ENCODE measurements at regions not wholly inside any gene's neighbourhood (a gene's known extent, or its start where the extent isn't known, plus 50 kb on each side); places are given as distances from the start of the nearest gene placed in this dataset.

DNA sequence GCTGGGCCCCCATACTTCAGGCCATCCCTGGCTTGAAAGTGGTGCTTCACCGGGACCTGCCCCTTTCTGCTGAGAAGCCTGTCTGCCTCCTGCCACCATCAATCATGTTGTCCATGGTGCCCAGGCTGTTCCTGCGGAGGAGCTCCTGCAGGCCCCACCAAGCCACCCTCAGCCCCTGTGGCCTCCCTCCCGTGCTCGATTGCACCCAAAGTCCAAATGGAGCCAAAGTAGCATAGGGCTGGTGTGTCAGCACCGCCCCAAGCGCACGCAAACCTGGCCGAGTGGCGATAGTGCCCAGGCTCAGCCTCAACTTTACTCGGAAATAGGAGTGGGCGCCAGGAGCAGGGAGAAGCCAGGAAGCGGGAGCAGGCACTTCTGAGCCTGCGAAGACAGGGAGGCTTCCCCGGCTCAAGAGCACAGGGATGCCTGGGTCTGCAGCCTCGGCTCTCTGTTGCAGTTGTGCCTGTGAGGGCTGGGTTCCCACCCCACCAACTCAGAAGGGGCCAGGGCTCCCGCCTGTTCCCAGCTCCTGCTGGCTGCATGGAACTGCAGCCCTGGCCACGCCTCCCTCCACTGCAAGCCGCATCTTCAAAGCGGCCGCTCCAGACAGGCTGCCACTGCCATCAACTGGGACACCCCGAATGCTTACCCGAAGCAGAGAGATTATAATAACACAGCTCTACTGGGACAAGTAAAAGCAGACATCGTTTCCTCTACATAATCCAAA lies 203.0 kb downstream of the ARRDC4 start:
- H3K4me1 ChIP-seq: no peaks in the 10 kb centered on the region
- peaks cover 0 to 3% (median 0%) of the 10 kb centered on the region in 3 donors for H3K27me3 ChIP-seq (ENCODE audit: insufficient read depth in 3 of 3, low read length in 2 of 3)
- no peaks in the 10 kb centered on the region for H3K36me3 ChIP-seq (ENCODE audit: insufficient read depth in 1 of 2, low read depth in 1 of 2)
- DNase-seq: no peak
- H3K27ac ChIP-seq: no peak overlapping the region
- intact Hi-C loops (cut with DNase I): no loop called here
- no peak for ATAC-seq
- TF ChIP-seq, protein P1, sequence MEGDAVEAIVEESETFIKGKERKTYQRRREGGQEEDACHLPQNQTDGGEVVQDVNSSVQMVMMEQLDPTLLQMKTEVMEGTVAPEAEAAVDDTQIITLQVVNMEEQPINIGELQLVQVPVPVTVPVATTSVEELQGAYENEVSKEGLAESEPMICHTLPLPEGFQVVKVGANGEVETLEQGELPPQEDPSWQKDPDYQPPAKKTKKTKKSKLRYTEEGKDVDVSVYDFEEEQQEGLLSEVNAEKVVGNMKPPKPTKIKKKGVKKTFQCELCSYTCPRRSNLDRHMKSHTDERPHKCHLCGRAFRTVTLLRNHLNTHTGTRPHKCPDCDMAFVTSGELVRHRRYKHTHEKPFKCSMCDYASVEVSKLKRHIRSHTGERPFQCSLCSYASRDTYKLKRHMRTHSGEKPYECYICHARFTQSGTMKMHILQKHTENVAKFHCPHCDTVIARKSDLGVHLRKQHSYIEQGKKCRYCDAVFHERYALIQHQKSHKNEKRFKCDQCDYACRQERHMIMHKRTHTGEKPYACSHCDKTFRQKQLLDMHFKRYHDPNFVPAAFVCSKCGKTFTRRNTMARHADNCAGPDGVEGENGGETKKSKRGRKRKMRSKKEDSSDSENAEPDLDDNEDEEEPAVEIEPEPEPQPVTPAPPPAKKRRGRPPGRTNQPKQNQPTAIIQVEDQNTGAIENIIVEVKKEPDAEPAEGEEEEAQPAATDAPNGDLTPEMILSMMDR (IDR thresholded peaks at IDR 0.05): no peak
- 67 to 75% (median 72%) methylated on average over 23 of the region's 23 CpGs for WGBS, 3 donors
- H3K9me3 ChIP-seq: no peaks in the 10 kb centered on the region
- H3K4me3 ChIP-seq: no peak overlapping the region

DNA sequence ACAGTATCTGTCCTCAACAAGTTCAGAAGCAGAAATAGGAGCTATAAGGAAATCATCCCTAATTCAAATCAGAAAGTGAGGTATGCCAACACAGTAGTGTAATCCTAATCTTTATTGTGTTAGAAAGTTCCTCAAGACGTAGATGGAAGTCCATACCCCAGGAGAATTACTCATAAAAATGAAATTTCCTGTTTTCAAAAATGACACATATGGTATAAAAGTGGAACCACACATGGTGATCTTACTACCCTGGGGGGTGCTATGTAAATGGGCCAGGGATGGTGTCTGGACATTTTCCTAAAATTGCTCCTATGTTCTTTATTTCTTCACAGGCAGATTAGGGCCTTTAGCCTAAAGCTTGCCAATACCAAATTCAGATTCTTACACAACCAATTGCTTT lies 204.1 kb downstream of the ARRDC4 start:
- Histone ChIP-seq H3K4me3 (no peak overlapping the region), H3K4me1 (no peaks in the 10 kb centered on the region), H3K36me3 (ENCODE audit: insufficient read depth in 1 of 2, low read depth in 1 of 2) (no peaks in the 10 kb centered on the region), H3K27ac (no peak overlapping the region), H3K9me3 (no peaks in the 10 kb centered on the region), H3K27me3 (ENCODE audit: insufficient read depth in 3 of 3, low read length in 2 of 3) (peaks cover 0 to 6% (median 0%) of the 10 kb centered on the region in 3 donors)
- WGBS, 3 donors: 29 to 45% (median 30%) methylated on average over 1 of the region's 1 CpG
- intact Hi-C loops (cut with DNase I): no loop called here
- no peak for ATAC-seq
- TF ChIP-seq, protein P1 (IDR thresholded peaks at IDR 0.05): no peak
- DNase-seq: no peak

DNA sequence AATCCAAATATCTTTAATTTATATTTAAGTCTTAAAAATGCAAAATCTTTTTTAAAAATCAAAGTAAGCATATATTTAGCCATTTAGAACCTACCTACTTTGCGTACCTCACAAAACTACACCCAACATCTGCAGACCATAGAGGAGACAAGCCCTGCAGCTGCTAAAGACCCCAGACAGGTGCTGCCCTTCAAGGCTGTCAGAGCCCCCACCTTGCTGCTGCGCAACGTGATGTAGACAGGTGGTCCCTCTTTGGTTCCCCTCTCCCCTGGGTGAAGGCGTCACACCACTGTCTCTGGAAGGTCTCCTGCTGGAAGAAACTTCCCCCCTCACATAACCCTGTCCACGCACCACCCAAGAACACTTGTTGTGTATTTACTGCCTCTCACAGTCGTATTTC lies 204.5 kb downstream of the ARRDC4 start:
- no peaks in the 10 kb centered on the region for H3K36me3 ChIP-seq (ENCODE audit: insufficient read depth in 1 of 2, low read depth in 1 of 2)
- H3K9me3 ChIP-seq: no peaks in the 10 kb centered on the region
- DNase-seq (no peak), ATAC-seq (no peak)
- no peaks in the 10 kb centered on the region for H3K4me1 ChIP-seq
- peaks cover 0 to 6% (median 0%) of the 10 kb centered on the region in 3 donors for H3K27me3 ChIP-seq (ENCODE audit: insufficient read depth in 3 of 3, low read length in 2 of 3)
- intact Hi-C loops (cut with DNase I): no loop called here
- H3K27ac ChIP-seq: no peak overlapping the region
- WGBS, 3 donors: 54 to 64% (median 62%) methylated on average over 6 of the region's 6 CpGs
- no peak overlapping the region for H3K4me3 ChIP-seq
- TF ChIP-seq, protein P1 (IDR thresholded peaks at IDR 0.05): no peak

DNA sequence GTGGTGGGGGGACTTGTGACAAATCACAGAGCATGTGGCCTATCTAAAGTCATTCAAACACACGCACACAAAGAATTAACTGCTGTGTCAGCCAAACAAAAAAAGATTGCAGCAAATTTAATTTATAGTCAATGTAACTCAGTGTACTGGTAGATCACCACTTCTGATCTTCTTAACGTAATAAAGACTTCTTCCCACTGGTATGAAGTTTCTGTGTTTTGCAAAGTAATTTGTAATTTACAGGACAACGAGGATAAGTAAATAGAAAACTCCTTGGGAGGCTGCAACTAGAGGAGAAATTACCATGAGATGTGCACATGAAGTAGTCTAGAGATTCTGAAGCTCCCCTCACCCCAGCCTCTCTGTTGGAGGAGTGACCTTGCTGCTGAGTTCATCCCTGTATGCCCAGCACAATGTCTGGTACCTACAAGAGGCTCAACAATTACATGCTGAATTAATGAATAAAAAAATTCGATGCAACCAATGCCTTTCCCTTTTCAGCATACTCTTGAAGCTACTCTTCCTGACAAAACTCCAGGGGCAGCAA lies 207.3 kb downstream of the ARRDC4 start:
- intact Hi-C loops (cut with DNase I): no loop called here
- no peaks in the 10 kb centered on the region for H3K4me1 ChIP-seq
- DNase-seq: no peak
- WGBS, 3 donors: 56 to 63% (median 60%) methylated on average over 4 of the region's 4 CpGs
- peaks cover 0 to 6% (median 0%) of the 10 kb centered on the region in 3 donors for H3K27me3 ChIP-seq (ENCODE audit: insufficient read depth in 3 of 3, low read length in 2 of 3)
- no peak overlapping the region for H3K27ac ChIP-seq
- no peaks in the 10 kb centered on the region for H3K36me3 ChIP-seq (ENCODE audit: insufficient read depth in 1 of 2, low read depth in 1 of 2)
- no peak overlapping the region for H3K4me3 ChIP-seq
- ATAC-seq: no peak
- TF ChIP-seq, protein P1 (IDR thresholded peaks at IDR 0.05): no peak
- no peaks in the 10 kb centered on the region for H3K9me3 ChIP-seq

Measured in psoas muscle (tissue), 7 donors.